ENCODE measurements at regions not wholly inside any gene's neighbourhood (a gene's known extent, or its start where the extent isn't known, plus 50 kb on each side); places are given as distances from the start of the nearest gene placed in this dataset.
"Not testable (repeated sequence)": the region's sequence is repeated elsewhere in the genome, so short reads cannot be mapped to it uniquely, and the experiment has no call there.

DNA sequence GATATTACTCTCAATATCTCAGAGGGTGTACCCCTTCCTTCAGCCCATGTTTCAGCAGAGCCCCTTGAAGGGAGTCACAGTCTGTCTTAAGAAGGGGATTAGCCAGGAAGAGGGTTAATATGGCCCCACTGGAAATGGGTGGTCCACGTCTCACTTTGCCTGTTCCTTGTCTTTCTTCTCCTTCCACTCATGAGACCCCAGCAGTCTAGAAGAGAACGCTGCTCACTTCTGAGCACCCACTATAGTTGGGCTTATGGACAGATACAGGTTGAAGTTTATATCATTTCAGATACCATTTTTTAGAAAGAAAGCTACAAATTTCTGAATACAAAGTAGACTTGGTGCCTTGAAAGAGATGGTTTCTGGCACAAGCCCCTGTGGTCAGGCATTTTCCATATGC, 139.3 kb upstream of the API5 start:
- no peak for DNase-seq

GRCh38 chr11:43177975-43178374, 133.8 kb upstream of the API5 start:
- no peak for DNase-seq

DNA sequence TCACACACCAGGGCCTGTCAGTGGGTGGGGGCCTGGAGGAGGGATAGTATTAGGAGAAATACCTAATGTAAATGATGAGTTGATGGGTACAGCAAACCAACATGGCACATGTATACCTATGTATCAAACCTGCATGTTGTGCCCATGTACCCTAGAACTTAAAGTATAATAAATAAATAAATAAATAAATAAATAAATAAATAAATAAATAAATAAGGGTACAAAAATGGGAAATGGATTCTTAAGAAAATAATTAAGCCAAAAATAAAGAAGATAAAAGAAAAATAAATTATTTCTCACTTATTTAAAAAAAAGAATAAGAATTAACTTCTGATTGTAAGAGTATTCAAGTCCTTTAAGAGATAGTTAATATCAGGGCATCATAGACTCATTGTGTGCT, 117.3 kb upstream of the API5 start:
- DNase-seq, result not testable (repeated sequence)

GRCh38 chr11:43197379-43197778, 114.4 kb upstream of the API5 start:
- no peak for DNase-seq

GRCh38 chr11:43200031-43200430, 111.8 kb upstream of the API5 start:
- DNase-seq, result no peak

DNA sequence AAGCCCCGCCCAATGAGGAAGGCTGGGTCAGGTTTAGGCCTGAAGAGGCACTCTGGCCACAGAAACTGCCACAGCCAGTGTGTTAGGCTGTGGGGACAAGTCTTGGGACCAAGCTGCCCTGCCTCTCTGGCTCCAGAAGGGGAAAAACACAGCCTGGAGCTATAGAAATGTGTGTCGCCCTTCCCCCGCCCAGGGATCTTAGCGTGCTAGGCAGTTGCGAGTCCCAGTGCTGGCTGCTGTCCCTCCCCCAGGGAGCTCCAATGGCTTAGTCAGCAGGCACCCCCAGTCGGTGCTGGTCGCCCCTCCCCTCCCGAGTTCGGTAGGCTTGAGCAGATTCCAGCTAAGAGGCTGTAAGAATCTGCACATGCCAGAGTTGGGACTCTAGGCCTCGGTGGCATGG, 99.5 kb upstream of the API5 start:
- DNase-seq, result no peak

DNA sequence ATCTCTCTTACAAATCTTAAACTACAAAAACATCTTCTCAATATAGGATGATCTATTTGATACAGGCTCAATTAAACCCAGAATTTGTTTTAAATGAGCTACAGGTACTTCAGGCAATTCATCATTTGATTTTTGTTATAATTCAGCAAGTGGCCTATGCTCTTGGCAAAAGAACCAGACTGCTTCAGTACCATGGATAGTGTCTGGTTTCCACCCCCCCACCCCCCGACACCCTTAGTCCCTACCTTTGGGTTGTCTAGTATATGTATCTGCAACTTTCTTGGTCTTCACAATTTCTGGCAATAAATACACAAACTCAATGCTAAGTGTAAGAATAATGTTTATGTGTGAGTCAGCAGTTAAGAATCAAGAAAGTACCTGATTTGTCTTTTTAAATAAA, 97.3 kb upstream of the API5 start:
- no peak for DNase-seq

DNA sequence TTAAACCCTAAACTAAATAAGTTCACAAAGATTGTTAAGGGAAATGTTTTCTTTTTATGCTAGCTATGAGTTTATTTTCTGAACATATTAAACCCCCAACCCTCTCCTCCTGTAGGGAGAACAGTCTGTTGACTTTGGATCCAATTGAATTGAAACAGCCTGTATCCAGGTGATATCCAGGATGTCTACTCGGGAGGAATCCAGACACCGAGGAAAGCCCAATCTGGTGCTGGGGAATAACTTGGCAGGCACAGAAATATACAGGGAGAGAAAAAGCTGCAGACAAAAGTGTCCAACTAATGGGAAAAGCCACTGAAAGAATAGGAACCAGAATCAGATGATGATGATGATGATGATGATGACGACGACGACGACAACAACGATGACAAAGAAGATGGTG, 93.9 kb upstream of the API5 start:
- no peak for DNase-seq

DNA sequence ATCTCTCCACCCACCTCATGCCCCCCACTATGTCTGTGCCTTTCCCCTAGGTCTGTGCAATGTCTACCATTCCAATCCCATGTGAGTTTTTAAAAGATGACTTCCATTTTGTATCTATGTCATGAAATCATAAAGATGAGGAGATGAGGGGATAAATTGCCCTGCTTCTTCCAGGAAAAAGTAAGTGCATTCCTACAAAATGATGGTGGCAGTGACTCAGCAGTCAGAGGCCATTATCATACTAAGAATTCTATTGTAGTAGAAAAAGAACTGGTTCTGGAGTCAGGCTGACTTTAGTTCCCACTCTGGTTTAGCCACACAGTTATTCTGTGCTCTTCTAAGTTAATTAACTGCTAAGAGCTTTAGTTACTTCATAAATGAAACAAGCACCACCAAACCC, 89.6 kb upstream of the API5 start:
- no peak for DNase-seq

DNA sequence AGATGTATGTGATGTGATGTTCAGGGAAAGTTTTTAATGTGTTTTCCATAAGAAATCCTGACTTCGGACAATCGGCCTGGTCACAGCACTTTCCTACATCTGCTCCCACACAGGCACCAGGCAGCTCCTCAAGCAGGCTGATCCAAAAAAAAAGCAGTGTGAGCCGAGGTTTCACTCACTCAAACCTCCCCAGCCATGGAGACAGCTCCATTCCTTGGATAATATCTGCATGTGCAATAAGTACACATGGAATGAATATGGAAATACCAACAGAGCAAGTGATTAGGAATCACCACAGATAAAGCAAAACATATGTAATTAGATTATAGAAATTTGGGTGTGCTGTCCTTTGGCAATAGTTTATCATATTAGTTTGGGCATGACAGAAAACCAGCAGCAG, 88.8 kb upstream of the API5 start:
- no peak for DNase-seq

- no peak for DNase-seq
Observed at GRCh38 chr11:43234881-43235280, 76.9 kb upstream of the API5 start.

GRCh38 chr11:43238341-43238740, 73.5 kb upstream of the API5 start:
- no peak for DNase-seq

DNA sequence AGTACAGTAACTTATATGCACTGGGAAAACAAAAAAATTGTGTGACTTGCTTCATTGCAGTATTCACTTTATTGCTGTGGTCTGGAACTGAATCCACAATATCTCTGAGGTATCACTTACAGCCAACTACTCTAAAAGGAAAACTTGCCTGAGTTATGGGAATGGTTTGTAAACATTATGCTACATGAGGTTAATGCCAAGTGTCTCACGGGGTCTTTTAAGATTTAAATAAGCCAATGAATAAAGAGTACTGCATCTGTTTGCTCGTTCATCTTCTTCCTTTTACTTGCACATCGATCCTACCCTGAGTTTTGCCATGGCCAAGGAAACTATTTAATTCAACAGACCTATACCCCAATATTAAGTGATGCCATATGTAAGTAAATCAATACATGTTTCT, 72.0 kb upstream of the API5 start:
- no peak for DNase-seq

GRCh38 chr11:43242401-43242800, 69.4 kb upstream of the API5 start:
- no peak for DNase-seq

- DNase-seq, result peak; percentile 19
Observed at GRCh38 chr11:43243927-43244326, 67.9 kb upstream of the API5 start.

GRCh38 chr11:43245466-43245865, 66.3 kb upstream of the API5 start:
- no peak for DNase-seq

DNA sequence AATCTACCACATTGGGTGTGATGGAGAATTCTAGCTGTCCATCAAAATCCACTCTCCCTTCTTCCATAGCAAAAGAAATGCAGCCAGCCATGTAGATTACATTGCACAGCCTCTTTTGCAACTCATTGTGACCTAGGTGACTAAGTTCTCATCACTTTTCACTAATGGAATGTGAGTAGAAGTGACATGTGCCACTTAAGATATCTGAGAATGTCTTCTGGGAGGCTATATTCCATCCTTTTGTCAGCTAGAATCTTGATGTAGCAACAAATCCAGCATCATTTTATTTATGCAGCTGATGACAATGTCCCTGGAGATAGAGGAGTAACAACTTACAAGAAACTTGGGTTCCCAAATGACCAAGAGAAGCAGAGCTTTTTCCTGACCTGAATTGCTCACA, 61.5 kb upstream of the API5 start:
- DNase-seq, result no peak

DNA sequence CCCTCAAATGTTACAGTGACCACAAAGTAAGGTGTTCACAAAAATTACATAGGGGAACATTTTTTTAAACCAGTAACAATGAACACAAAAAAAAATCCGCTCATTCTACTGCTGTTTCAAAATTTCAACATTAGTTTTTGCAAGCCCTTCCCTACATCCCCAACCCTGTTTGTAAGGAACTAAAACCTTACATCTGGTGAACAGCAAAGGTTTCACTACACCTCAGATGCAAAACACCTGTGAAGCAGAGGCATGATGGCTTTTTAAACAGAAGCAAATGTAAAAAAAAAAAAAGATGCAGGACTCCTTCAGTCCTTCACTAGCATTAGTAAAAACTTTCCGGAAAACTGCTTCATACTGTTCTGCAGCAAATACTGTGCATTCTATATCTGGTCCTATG, 50.0 kb upstream of the API5 start:
- DNase-seq, result no peak

All from DMS153 (cell line).